ENCODE measurements at regions not wholly inside any gene's neighbourhood (a gene's known extent, or its start where the extent isn't known, plus 50 kb on each side); places are given as distances from the start of the nearest gene placed in this dataset.
"Not testable (repeated sequence)": the region's sequence is repeated elsewhere in the genome, so short reads cannot be mapped to it uniquely, and the experiment has no call there.

- peak; percentile 60 for DNase-seq
- no peak overlapping the region for H3K4me3 ChIP-seq (ENCODE audit: low read length)
- no peaks in the 10 kb centered on the region for H3K9me3 ChIP-seq (ENCODE audit: low read length)
- no peak overlapping the region for H3K4me2 ChIP-seq (ENCODE audit: low read depth, low read length, poor library complexity, severe bottlenecking)
- H3K27me3 ChIP-seq (ENCODE audit: low read length) = no peaks in the 10 kb centered on the region
- H3K36me3 ChIP-seq (ENCODE audit: insufficient read depth, low read length) = no peaks in the 10 kb centered on the region
- no peak overlapping the region for H2AFZ ChIP-seq (ENCODE audit: low read length)
- no peaks in the 10 kb centered on the region for H3K9me2 ChIP-seq (replicated peaks; ENCODE audit: insufficient read depth, low read length)
- no peak overlapping the region for H3K9ac ChIP-seq (ENCODE audit: low read length)
- no peaks in the 10 kb centered on the region for H3K79me2 ChIP-seq (ENCODE audit: low read length)
- H3K27ac ChIP-seq (ENCODE audit: low read length) = no peak overlapping the region
- no peaks in the 10 kb centered on the region for H3K4me1 ChIP-seq (ENCODE audit: low read length)
- H4K20me1 ChIP-seq (ENCODE audit: insufficient read depth, low read depth, low read length) = no peaks in the 10 kb centered on the region
These were observed 222.9 kb upstream of the SLC16A7 start for GRCh38 chr12:59372956-59373355.

GRCh38 chr12:59370933-59371332 is 224.9 kb upstream of the SLC16A7 start:
- Histone ChIP-seq H2AFZ (ENCODE audit: low read length) (no peak overlapping the region), H3K4me1 (ENCODE audit: low read length) (no peaks in the 10 kb centered on the region), H3K27me3 (ENCODE audit: low read length) (no peaks in the 10 kb centered on the region), H3K27ac (ENCODE audit: low read length) (no peak overlapping the region), H3K4me3 (ENCODE audit: low read length) (no peak overlapping the region), H4K20me1 (ENCODE audit: insufficient read depth, low read depth, low read length) (no peaks in the 10 kb centered on the region), H3K9ac (ENCODE audit: low read length) (no peak overlapping the region), H3K9me2 (replicated peaks; ENCODE audit: insufficient read depth, low read length) (no peaks in the 10 kb centered on the region), H3K79me2 (ENCODE audit: low read length) (no peaks in the 10 kb centered on the region), H3K4me2 (ENCODE audit: low read depth, low read length, poor library complexity, severe bottlenecking) (no peak overlapping the region), H3K36me3 (ENCODE audit: insufficient read depth, low read length) (no peaks in the 10 kb centered on the region), H3K9me3 (ENCODE audit: low read length) (no peaks in the 10 kb centered on the region)
- no peak for DNase-seq

- no peak for DNase-seq
These were observed 230.7 kb upstream of the SLC16A7 start for GRCh38 chr12:59365133-59365532.

DNA sequence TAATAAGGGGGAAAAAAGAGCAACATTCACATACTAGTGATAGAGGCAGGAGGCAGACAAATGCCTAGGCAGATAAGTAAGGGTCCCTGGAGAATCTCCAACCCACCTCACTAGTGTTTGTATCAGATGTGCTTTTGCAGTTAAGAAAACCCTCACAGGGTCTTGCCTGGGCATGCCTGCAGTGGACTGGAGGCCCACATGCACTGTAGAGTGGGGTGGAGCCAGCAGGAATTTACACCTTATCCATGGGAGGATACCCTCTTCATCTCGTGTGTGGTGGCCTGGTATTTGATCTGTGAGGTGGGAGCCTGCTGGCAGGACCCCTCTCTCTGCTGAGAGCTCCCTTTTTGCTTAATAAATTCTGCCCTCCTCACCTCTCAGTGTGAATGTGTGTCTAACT is 238.0 kb upstream of the SLC16A7 start:
- no peak overlapping the region for H2AFZ ChIP-seq (ENCODE audit: low read length)
- no peaks in the 10 kb centered on the region for H3K79me2 ChIP-seq (ENCODE audit: low read length)
- H3K27me3 ChIP-seq (ENCODE audit: low read length) = no peaks in the 10 kb centered on the region
- H3K9me3 ChIP-seq (ENCODE audit: low read length) = no peaks in the 10 kb centered on the region
- H3K9me2 ChIP-seq (replicated peaks; ENCODE audit: insufficient read depth, low read length) = no peaks in the 10 kb centered on the region
- H3K27ac ChIP-seq (ENCODE audit: low read length) = no peak overlapping the region
- H3K4me2 ChIP-seq (ENCODE audit: low read depth, low read length, poor library complexity, severe bottlenecking) = no peak overlapping the region
- no peaks in the 10 kb centered on the region for H3K4me1 ChIP-seq (ENCODE audit: low read length)
- H3K36me3 ChIP-seq (ENCODE audit: insufficient read depth, low read length) = no peaks in the 10 kb centered on the region
- no peak overlapping the region for H3K4me3 ChIP-seq (ENCODE audit: low read length)
- no peak overlapping the region for H3K9ac ChIP-seq (ENCODE audit: low read length)
- no peaks in the 10 kb centered on the region for H4K20me1 ChIP-seq (ENCODE audit: insufficient read depth, low read depth, low read length)
- no peak for DNase-seq

More at GRCh38 chr12:59365133-59365532, 230.7 kb upstream of the SLC16A7 start:
- no peak overlapping the region for H3K4me2 ChIP-seq (ENCODE audit: low read depth, low read length, poor library complexity, severe bottlenecking)
- no peaks in the 10 kb centered on the region for H3K9me2 ChIP-seq (replicated peaks; ENCODE audit: insufficient read depth, low read length)
- H3K9ac ChIP-seq (ENCODE audit: low read length) = no peak overlapping the region
- no peaks in the 10 kb centered on the region for H3K27me3 ChIP-seq (ENCODE audit: low read length)
- H3K36me3 ChIP-seq (ENCODE audit: insufficient read depth, low read length) = no peaks in the 10 kb centered on the region
- H3K79me2 ChIP-seq (ENCODE audit: low read length) = no peaks in the 10 kb centered on the region
- H3K27ac ChIP-seq (ENCODE audit: low read length) = no peak overlapping the region
- no peaks in the 10 kb centered on the region for H3K4me1 ChIP-seq (ENCODE audit: low read length)
- no peak overlapping the region for H2AFZ ChIP-seq (ENCODE audit: low read length)
- no peak overlapping the region for H3K4me3 ChIP-seq (ENCODE audit: low read length)
- H3K9me3 ChIP-seq (ENCODE audit: low read length) = no peaks in the 10 kb centered on the region
- H4K20me1 ChIP-seq (ENCODE audit: insufficient read depth, low read depth, low read length) = no peaks in the 10 kb centered on the region

- not testable (repeated sequence) for H3K4me2 ChIP-seq (ENCODE audit: low read depth, low read length, poor library complexity, severe bottlenecking); H3K27me3 ChIP-seq (ENCODE audit: low read length); H3K36me3 ChIP-seq (ENCODE audit: insufficient read depth, low read length); H3K9me3 ChIP-seq (ENCODE audit: low read length); H3K4me3 ChIP-seq (ENCODE audit: low read length); H3K9me2 ChIP-seq (replicated peaks; ENCODE audit: insufficient read depth, low read length); H4K20me1 ChIP-seq (ENCODE audit: insufficient read depth, low read depth, low read length); H3K27ac ChIP-seq (ENCODE audit: low read length); H3K4me1 ChIP-seq (ENCODE audit: low read length); H2AFZ ChIP-seq (ENCODE audit: low read length); H3K79me2 ChIP-seq (ENCODE audit: low read length); H3K9ac ChIP-seq (ENCODE audit: low read length)
- DNase-seq = peak; percentile 78
These were observed 249.6 kb upstream of the SLC16A7 start for GRCh38 chr12:59346248-59346647.

DNA sequence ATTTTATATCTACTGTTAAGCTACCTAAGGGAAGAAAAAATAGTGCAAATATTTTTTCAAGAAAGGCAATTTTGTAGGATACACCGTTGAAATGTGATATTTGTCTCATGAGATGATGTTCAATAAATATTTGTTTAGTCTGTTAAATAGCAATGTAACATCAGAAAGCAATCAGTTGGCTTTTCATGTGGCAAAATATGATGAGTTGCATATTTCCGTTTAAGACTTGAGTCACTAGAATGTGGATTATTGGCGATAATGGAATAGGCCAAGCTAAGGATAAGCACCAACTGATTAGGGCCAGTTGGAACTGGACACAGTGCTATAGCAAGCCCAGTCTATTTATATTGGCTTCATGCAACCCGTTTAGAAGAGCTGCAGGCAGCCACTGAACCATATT is 250.4 kb upstream of the SLC16A7 start:
- H3K4me1 ChIP-seq (ENCODE audit: low read length) = no peaks in the 10 kb centered on the region
- no peak overlapping the region for H3K4me2 ChIP-seq (ENCODE audit: low read depth, low read length, poor library complexity, severe bottlenecking)
- H3K4me3 ChIP-seq (ENCODE audit: low read length) = no peak overlapping the region
- H3K9me2 ChIP-seq (replicated peaks; ENCODE audit: insufficient read depth, low read length) = no peaks in the 10 kb centered on the region
- H3K36me3 ChIP-seq (ENCODE audit: insufficient read depth, low read length) = no peaks in the 10 kb centered on the region
- DNase-seq = no peak
- no peaks in the 10 kb centered on the region for H3K27me3 ChIP-seq (ENCODE audit: low read length)
- no peaks in the 10 kb centered on the region for H4K20me1 ChIP-seq (ENCODE audit: insufficient read depth, low read depth, low read length)
- H3K79me2 ChIP-seq (ENCODE audit: low read length) = no peaks in the 10 kb centered on the region
- H3K27ac ChIP-seq (ENCODE audit: low read length) = no peak overlapping the region
- no peak overlapping the region for H2AFZ ChIP-seq (ENCODE audit: low read length)
- H3K9ac ChIP-seq (ENCODE audit: low read length) = no peak overlapping the region
- H3K9me3 ChIP-seq (ENCODE audit: low read length) = no peaks in the 10 kb centered on the region

GRCh38 chr12:59344224-59344623 is 251.6 kb upstream of the SLC16A7 start:
- no peak overlapping the region for H3K9ac ChIP-seq (ENCODE audit: low read length)
- no peaks in the 10 kb centered on the region for H3K9me3 ChIP-seq (ENCODE audit: low read length)
- H3K9me2 ChIP-seq (replicated peaks; ENCODE audit: insufficient read depth, low read length) = no peaks in the 10 kb centered on the region
- H4K20me1 ChIP-seq (ENCODE audit: insufficient read depth, low read depth, low read length) = no peaks in the 10 kb centered on the region
- no peak overlapping the region for H2AFZ ChIP-seq (ENCODE audit: low read length)
- no peak overlapping the region for H3K4me3 ChIP-seq (ENCODE audit: low read length)
- H3K4me1 ChIP-seq (ENCODE audit: low read length) = no peaks in the 10 kb centered on the region
- no peak overlapping the region for H3K27ac ChIP-seq (ENCODE audit: low read length)
- no peaks in the 10 kb centered on the region for H3K36me3 ChIP-seq (ENCODE audit: insufficient read depth, low read length)
- no peak overlapping the region for H3K4me2 ChIP-seq (ENCODE audit: low read depth, low read length, poor library complexity, severe bottlenecking)
- no peaks in the 10 kb centered on the region for H3K79me2 ChIP-seq (ENCODE audit: low read length)
- DNase-seq = no peak
- no peaks in the 10 kb centered on the region for H3K27me3 ChIP-seq (ENCODE audit: low read length)

- H3K27ac ChIP-seq (ENCODE audit: low read length) = no peak overlapping the region
- no peak overlapping the region for H3K4me2 ChIP-seq (ENCODE audit: low read depth, low read length, poor library complexity, severe bottlenecking)
- no peaks in the 10 kb centered on the region for H3K9me3 ChIP-seq (ENCODE audit: low read length)
- H3K27me3 ChIP-seq (ENCODE audit: low read length) = no peaks in the 10 kb centered on the region
- no peaks in the 10 kb centered on the region for H3K4me1 ChIP-seq (ENCODE audit: low read length)
- no peak overlapping the region for H2AFZ ChIP-seq (ENCODE audit: low read length)
- H4K20me1 ChIP-seq (ENCODE audit: insufficient read depth, low read depth, low read length) = no peaks in the 10 kb centered on the region
- no peaks in the 10 kb centered on the region for H3K9me2 ChIP-seq (replicated peaks; ENCODE audit: insufficient read depth, low read length)
- no peak for DNase-seq
- H3K9ac ChIP-seq (ENCODE audit: low read length) = no peak overlapping the region
- no peaks in the 10 kb centered on the region for H3K79me2 ChIP-seq (ENCODE audit: low read length)
- no peak overlapping the region for H3K4me3 ChIP-seq (ENCODE audit: low read length)
- no peaks in the 10 kb centered on the region for H3K36me3 ChIP-seq (ENCODE audit: insufficient read depth, low read length)
These were observed 266.4 kb upstream of the SLC16A7 start for GRCh38 chr12:59329462-59329861.

GRCh38 chr12:59328395-59329075 is 267.3 kb upstream of the SLC16A7 start:
- H4K20me1 ChIP-seq (ENCODE audit: insufficient read depth, low read depth, low read length); H3K36me3 ChIP-seq (ENCODE audit: insufficient read depth, low read length); H3K4me3 ChIP-seq (ENCODE audit: low read length); H3K79me2 ChIP-seq (ENCODE audit: low read length); DNase-seq; H2AFZ ChIP-seq (ENCODE audit: low read length); H3K4me2 ChIP-seq (ENCODE audit: low read depth, low read length, poor library complexity, severe bottlenecking); H3K27ac ChIP-seq (ENCODE audit: low read length); H3K9me2 ChIP-seq (replicated peaks; ENCODE audit: insufficient read depth, low read length); H3K9me3 ChIP-seq (ENCODE audit: low read length); H3K4me1 ChIP-seq (ENCODE audit: low read length); H3K9ac ChIP-seq (ENCODE audit: low read length); H3K27me3 ChIP-seq (ENCODE audit: low read length): not testable (repeated sequence)
